ENCODE measurements at regions not wholly inside any gene's neighbourhood (a gene's known extent, or its start where the extent isn't known, plus 50 kb on each side); places are given as distances from the start of the nearest gene placed in this dataset.

GRCh38 chr6:133758815-133759335, 130.0 kb upstream of the TCF21 start:
- ATAC-seq (ENCODE audit: low read depth in 2 of 2) (no peak), DNase-seq (no peak)
- Histone ChIP-seq H3K27me3 (ENCODE audit: control insufficient read depth, insufficient read depth, low read length) (no peaks in the 10 kb centered on the region), H3K9me3 (ENCODE audit: control insufficient read depth in 2 of 2, low read length in 2 of 2) (no peaks in the 10 kb centered on the region), H3K4me3 (ENCODE audit: low read depth, low read length) (no peak overlapping the region), H3K36me3 (ENCODE audit: control insufficient read depth, insufficient read depth, low read length) (no peaks in the 10 kb centered on the region), H3K4me1 (ENCODE audit: control insufficient read depth, insufficient read depth, low read length, poor library complexity, severe bottlenecking) (no peaks in the 10 kb centered on the region), H3K27ac (ENCODE audit: insufficient read depth, low read length, poor library complexity, severe bottlenecking) (no peak overlapping the region)
- Mint-ChIP-seq H3K4me3 (no peak overlapping the region), H3K4me1 (no peaks in the 10 kb centered on the region), H3K27ac (no peak overlapping the region), H3K27me3 (peaks cover 14% of the 10 kb centered on the region), H3K9me3 (peaks cover 0 to 2% (median 0%) of the 10 kb centered on the region in 7 donors), H3K36me3 (no peaks in the 10 kb centered on the region)

- DNase-seq (no peak), ATAC-seq (ENCODE audit: low read depth in 2 of 2) (no peak)
- Histone ChIP-seq H3K36me3 (ENCODE audit: control insufficient read depth, insufficient read depth, low read length) (no peaks in the 10 kb centered on the region), H3K4me3 (ENCODE audit: low read depth, low read length) (no peak overlapping the region), H3K4me1 (ENCODE audit: control insufficient read depth, insufficient read depth, low read length, poor library complexity, severe bottlenecking) (no peaks in the 10 kb centered on the region), H3K27ac (ENCODE audit: insufficient read depth, low read length, poor library complexity, severe bottlenecking) (no peak overlapping the region), H3K9me3 (ENCODE audit: control insufficient read depth in 2 of 2, low read length in 2 of 2) (no peaks in the 10 kb centered on the region), H3K27me3 (ENCODE audit: control insufficient read depth, insufficient read depth, low read length) (no peaks in the 10 kb centered on the region)
- Mint-ChIP-seq H3K27me3 (peaks cover 14% of the 10 kb centered on the region), H3K9me3 (peaks cover 0 to 2% (median 0%) of the 10 kb centered on the region in 7 donors), H3K36me3 (no peaks in the 10 kb centered on the region), H3K4me1 (no peaks in the 10 kb centered on the region), H3K27ac (no peak overlapping the region), H3K4me3 (no peak overlapping the region)
Observed at GRCh38 chr6:133759524-133759923, 129.4 kb upstream of the TCF21 start.

DNA sequence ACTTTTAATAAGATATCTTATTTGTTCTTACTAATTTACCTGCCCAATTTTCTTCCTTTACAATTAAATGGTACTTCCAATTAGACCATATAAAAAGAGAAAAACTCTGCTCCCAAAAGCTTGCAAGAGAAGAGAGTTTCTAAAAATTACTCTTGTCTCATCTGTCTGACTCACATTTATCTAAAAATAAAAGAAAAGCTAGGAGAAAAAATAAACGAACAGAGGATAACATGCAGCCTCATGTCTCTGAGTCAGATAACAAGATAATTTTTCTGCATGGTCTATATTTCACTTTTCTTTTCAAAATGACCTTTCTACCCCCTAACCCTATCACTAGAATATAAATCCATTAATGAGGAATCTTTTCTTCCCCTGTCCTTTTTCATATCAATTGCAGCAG, 127.2 kb upstream of the TCF21 start:
- Mint-ChIP-seq H3K9me3 (peaks cover 0 to 4% (median 0%) of the 10 kb centered on the region in 7 donors), H3K4me1 (no peaks in the 10 kb centered on the region), H3K4me3 (no peak overlapping the region), H3K27me3 (peaks cover 14% of the 10 kb centered on the region), H3K36me3 (no peaks in the 10 kb centered on the region), H3K27ac (no peak overlapping the region)
- Histone ChIP-seq H3K4me1 (ENCODE audit: control insufficient read depth, insufficient read depth, low read length, poor library complexity, severe bottlenecking) (no peaks in the 10 kb centered on the region), H3K36me3 (ENCODE audit: control insufficient read depth, insufficient read depth, low read length) (no peaks in the 10 kb centered on the region), H3K9me3 (ENCODE audit: control insufficient read depth in 2 of 2, low read length in 2 of 2) (no peaks in the 10 kb centered on the region), H3K4me3 (ENCODE audit: low read depth, low read length) (no peak overlapping the region), H3K27ac (ENCODE audit: insufficient read depth, low read length, poor library complexity, severe bottlenecking) (no peak overlapping the region), H3K27me3 (ENCODE audit: control insufficient read depth, insufficient read depth, low read length) (no peaks in the 10 kb centered on the region)
- DNase-seq, result no peak
- ATAC-seq (ENCODE audit: low read depth in 2 of 2), result no peak

DNA sequence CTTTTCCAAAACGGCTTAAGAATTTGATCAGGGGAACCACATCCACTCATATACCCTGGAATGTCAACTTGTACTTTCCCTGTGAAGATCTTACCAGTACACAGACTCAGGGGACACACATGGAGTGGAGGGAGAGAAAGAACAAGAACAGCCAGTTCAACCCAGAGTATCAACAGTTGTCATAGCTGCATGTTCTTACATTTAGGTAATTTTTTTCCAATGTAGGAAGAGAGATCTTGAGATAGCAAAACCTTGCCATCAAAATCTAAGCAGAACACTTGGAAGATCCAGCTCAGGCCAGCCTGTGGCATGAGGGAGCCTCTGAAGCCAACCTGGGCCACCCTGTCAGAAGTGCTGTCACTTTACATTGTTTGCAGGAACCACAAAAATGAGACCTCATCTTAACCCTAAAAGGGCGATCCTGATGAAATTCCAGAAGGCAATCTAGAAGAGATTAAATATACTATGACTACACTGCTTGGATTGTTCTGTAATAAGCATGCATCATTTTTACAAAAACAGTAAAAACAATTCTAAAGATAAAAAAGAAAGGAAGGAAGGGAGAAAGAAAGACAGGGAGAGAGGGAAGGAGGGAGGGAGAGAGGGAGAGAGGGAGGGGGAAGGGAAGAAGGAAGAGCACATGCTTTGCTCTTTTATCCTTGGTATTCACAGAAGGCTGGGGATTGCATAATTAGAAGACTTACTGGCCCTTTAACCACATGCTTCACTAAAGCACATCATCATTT, 124.7 kb upstream of the TCF21 start:
- Histone ChIP-seq H3K4me3 (ENCODE audit: low read depth, low read length) (no peak overlapping the region), H3K27ac (ENCODE audit: insufficient read depth, low read length, poor library complexity, severe bottlenecking) (no peak overlapping the region), H3K9me3 (ENCODE audit: control insufficient read depth in 2 of 2, low read length in 2 of 2) (no peaks in the 10 kb centered on the region), H3K27me3 (ENCODE audit: control insufficient read depth, insufficient read depth, low read length) (no peaks in the 10 kb centered on the region), H3K4me1 (ENCODE audit: control insufficient read depth, insufficient read depth, low read length, poor library complexity, severe bottlenecking) (no peaks in the 10 kb centered on the region), H3K36me3 (ENCODE audit: control insufficient read depth, insufficient read depth, low read length) (no peaks in the 10 kb centered on the region)
- Mint-ChIP-seq H3K4me3 (no peak overlapping the region), H3K4me1 (no peaks in the 10 kb centered on the region), H3K27me3 (peaks cover 9% of the 10 kb centered on the region), H3K36me3 (no peaks in the 10 kb centered on the region), H3K9me3 (peaks cover 0 to 4% (median 0%) of the 10 kb centered on the region in 7 donors), H3K27ac (no peak overlapping the region)
- DNase-seq (no peak), ATAC-seq (ENCODE audit: low read depth in 2 of 2) (no peak)

GRCh38 chr6:133764754-133765208, 124.1 kb upstream of the TCF21 start:
- H3K27me3 ChIP-seq (ENCODE audit: control insufficient read depth, insufficient read depth, low read length), result no peaks in the 10 kb centered on the region
- no peaks in the 10 kb centered on the region for H3K4me1 ChIP-seq (ENCODE audit: control insufficient read depth, insufficient read depth, low read length, poor library complexity, severe bottlenecking)
- H3K9me3 ChIP-seq (ENCODE audit: control insufficient read depth in 2 of 2, low read length in 2 of 2), result no peaks in the 10 kb centered on the region
- ATAC-seq (ENCODE audit: low read depth in 2 of 2), result no peak
- no peak for DNase-seq
- no peak overlapping the region for H3K27ac ChIP-seq (ENCODE audit: insufficient read depth, low read length, poor library complexity, severe bottlenecking)
- no peak overlapping the region for H3K4me3 ChIP-seq (ENCODE audit: low read depth, low read length)
- H3K36me3 Mint-ChIP-seq, result no peaks in the 10 kb centered on the region
- no peaks in the 10 kb centered on the region for H3K4me1 Mint-ChIP-seq
- no peak overlapping the region for H3K27ac Mint-ChIP-seq
- H3K4me3 Mint-ChIP-seq, result no peak overlapping the region
- H3K27me3 Mint-ChIP-seq, result peaks cover 9% of the 10 kb centered on the region
- H3K36me3 ChIP-seq (ENCODE audit: control insufficient read depth, insufficient read depth, low read length), result no peaks in the 10 kb centered on the region
- peaks cover 0 to 4% (median 0%) of the 10 kb centered on the region in 7 donors for H3K9me3 Mint-ChIP-seq

GRCh38 chr6:133767357-133767970, 121.4 kb upstream of the TCF21 start:
- H3K27ac ChIP-seq (ENCODE audit: insufficient read depth, low read length, poor library complexity, severe bottlenecking), result no peak overlapping the region
- no peaks in the 10 kb centered on the region for H3K4me1 ChIP-seq (ENCODE audit: control insufficient read depth, insufficient read depth, low read length, poor library complexity, severe bottlenecking)
- H3K9me3 Mint-ChIP-seq, result peaks cover 0 to 5% (median 0%) of the 10 kb centered on the region in 7 donors
- no peaks in the 10 kb centered on the region for H3K36me3 ChIP-seq (ENCODE audit: control insufficient read depth, insufficient read depth, low read length)
- ATAC-seq (ENCODE audit: low read depth in 2 of 2) (no peak), DNase-seq (no peak)
- no peak overlapping the region for H3K4me3 ChIP-seq (ENCODE audit: low read depth, low read length)
- H3K27me3 ChIP-seq (ENCODE audit: control insufficient read depth, insufficient read depth, low read length), result no peaks in the 10 kb centered on the region
- no peaks in the 10 kb centered on the region for H3K4me1 Mint-ChIP-seq
- H3K4me3 Mint-ChIP-seq, result no peak overlapping the region
- H3K27ac Mint-ChIP-seq, result no peak overlapping the region
- no peaks in the 10 kb centered on the region for H3K9me3 ChIP-seq (ENCODE audit: control insufficient read depth in 2 of 2, low read length in 2 of 2)
- no peaks in the 10 kb centered on the region for H3K27me3 Mint-ChIP-seq
- H3K36me3 Mint-ChIP-seq, result no peaks in the 10 kb centered on the region

GRCh38 chr6:133768656-133769295, 120.1 kb upstream of the TCF21 start:
- Mint-ChIP-seq H3K4me3 (no peak overlapping the region), H3K4me1 (no peaks in the 10 kb centered on the region), H3K9me3 (peaks cover 0 to 5% (median 0%) of the 10 kb centered on the region in 7 donors), H3K27ac (no peak overlapping the region), H3K36me3 (no peaks in the 10 kb centered on the region), H3K27me3 (no peaks in the 10 kb centered on the region)
- H3K27ac ChIP-seq (ENCODE audit: insufficient read depth, low read length, poor library complexity, severe bottlenecking), result no peak overlapping the region
- no peaks in the 10 kb centered on the region for H3K9me3 ChIP-seq (ENCODE audit: control insufficient read depth in 2 of 2, low read length in 2 of 2)
- no peak overlapping the region for H3K4me3 ChIP-seq (ENCODE audit: low read depth, low read length)
- no peaks in the 10 kb centered on the region for H3K27me3 ChIP-seq (ENCODE audit: control insufficient read depth, insufficient read depth, low read length)
- ATAC-seq (ENCODE audit: low read depth in 2 of 2) (no peak), DNase-seq (no peak)
- H3K36me3 ChIP-seq (ENCODE audit: control insufficient read depth, insufficient read depth, low read length), result no peaks in the 10 kb centered on the region
- H3K4me1 ChIP-seq (ENCODE audit: control insufficient read depth, insufficient read depth, low read length, poor library complexity, severe bottlenecking), result no peaks in the 10 kb centered on the region
